Immature natural killer cell (primary cell): ENCODE measurements at regions not wholly inside any gene's neighbourhood (a gene's known extent, or its start where the extent isn't known, plus 50 kb on each side); places are given as distances from the start of the nearest gene placed in this dataset.
"Not testable (repeated sequence)": the region's sequence is repeated elsewhere in the genome, so short reads cannot be mapped to it uniquely, and the experiment has no call there.

Source experiments
- DNase-seq, 3 donors: peaks; one replicate each; pipeline ENCODE4 v3.0.0; 2022; ENCODE audit warnings: mixed read lengths in 1 of 3
- H3K27ac Mint-ChIP-seq, 6 donors: one replicate each; pipeline ENCODE4 v1.8.0; 2020; ENCODE audit warnings: mixed read lengths in 6 of 6, mild to moderate bottlenecking in 5 of 6, inconsistent platforms in 4 of 6, moderate library complexity in 3 of 6
- H3K27me3 Mint-ChIP-seq, 3 donors: one replicate each; pipeline ENCODE4 v1.8.0; 2020 to 2021; ENCODE audit warnings: low read depth in 3 of 3, mild to moderate bottlenecking in 3 of 3, mixed read lengths in 3 of 3, moderate library complexity in 3 of 3, inconsistent platforms in 1 of 3
- H3K36me3 Mint-ChIP-seq, 3 donors: one replicate each; pipeline ENCODE4 v1.8.0; 2020; ENCODE audit warnings: mixed read lengths in 3 of 3, inconsistent platforms in 2 of 3, mild to moderate bottlenecking in 2 of 3
- H3K4me1 Mint-ChIP-seq, 2 donors: one replicate each; pipeline ENCODE4 v1.8.0; 2020; ENCODE audit warnings: inconsistent platforms in 2 of 2, mild to moderate bottlenecking in 2 of 2, mixed read lengths in 2 of 2, moderate library complexity in 1 of 2
- H3K4me3 Mint-ChIP-seq, 5 donors: one replicate each; pipeline ENCODE4 v1.8.0; 2020; ENCODE audit warnings: mild to moderate bottlenecking in 5 of 5, mixed read lengths in 5 of 5, inconsistent platforms in 3 of 5, moderate library complexity in 3 of 5
- H3K9me3 Mint-ChIP-seq, 6 donors: one replicate each; pipeline ENCODE4 v1.8.0; 2020; ENCODE audit warnings: mild to moderate bottlenecking in 6 of 6, mixed read lengths in 6 of 6, inconsistent platforms in 4 of 6, moderate library complexity in 3 of 6

DNA sequence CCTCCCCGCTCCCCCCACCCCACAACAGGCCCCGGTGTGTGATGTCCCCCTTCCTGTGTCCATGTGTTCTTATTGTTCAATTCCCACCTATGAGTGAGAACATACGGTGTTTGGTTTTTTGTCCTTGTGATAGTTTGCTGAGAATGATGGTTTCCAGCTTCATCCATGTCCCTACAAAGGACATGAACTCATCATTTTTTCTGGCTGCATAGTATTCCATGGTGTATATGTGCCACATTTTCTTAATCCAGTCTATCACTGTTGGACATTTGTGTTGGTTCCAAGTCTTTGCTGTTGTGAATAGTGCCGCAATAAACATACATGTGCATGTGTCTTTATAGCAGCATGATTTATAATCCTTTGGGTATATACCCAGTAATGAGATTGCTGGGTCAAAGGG, 104.3 kb downstream of the MTPN start:
- not testable (repeated sequence) for H3K27ac Mint-ChIP-seq, H3K27me3 Mint-ChIP-seq, H3K4me3 Mint-ChIP-seq, H3K4me1 Mint-ChIP-seq, DNase-seq, H3K9me3 Mint-ChIP-seq
- H3K36me3 Mint-ChIP-seq: peaks cover 0 to 16% (median 0%) of the 10 kb centered on the region in 3 donors

DNA sequence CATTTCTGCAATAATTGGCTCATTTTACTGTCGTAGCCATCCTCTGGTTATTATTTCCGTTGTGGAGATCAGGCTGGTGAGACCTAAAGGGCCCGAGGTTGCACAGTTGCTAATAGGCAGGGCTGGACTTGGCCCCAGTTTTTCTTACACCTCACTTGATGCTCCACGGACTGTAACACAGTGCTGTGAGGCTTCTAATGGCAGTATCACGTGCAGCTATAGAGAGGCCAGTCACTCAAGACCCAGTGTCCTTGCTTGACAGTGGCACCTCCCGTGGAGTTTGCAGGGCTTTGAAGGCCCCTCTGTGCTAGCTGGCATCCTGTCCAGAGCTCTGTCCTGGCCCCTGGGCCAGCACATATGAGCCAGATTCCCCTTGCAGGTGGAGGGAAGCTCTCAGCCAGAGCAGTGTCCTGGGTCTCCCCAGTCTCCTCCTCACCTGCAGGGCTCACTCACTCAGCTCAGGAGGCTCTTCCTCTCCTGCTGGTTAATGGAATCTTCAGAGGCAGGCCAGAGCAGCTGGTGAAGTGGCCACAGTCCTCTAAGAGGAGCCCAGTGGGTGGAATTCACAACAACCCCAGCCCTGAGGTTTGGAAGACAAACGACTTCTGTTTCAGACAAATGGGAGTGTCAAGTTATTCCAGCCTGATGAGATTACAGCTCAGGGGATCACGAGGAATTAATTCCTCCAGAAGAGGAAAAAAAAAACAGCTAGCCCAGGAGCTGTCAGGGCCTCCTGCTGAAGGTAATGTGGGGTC, 114.2 kb upstream of the FAM180A start:
- no peak for DNase-seq
- H3K9me3 Mint-ChIP-seq: peaks cover 0 to 5% (median 0%) of the 10 kb centered on the region in 6 donors
- H3K36me3 Mint-ChIP-seq: peaks cover 0 to 4% (median 3%) of the 10 kb centered on the region in 3 donors
- H3K27ac Mint-ChIP-seq: no peak overlapping the region
- no peak overlapping the region for H3K4me3 Mint-ChIP-seq
- peaks cover 0 to 6% of the 10 kb centered on the region in 2 donors for H3K4me1 Mint-ChIP-seq
- H3K27me3 Mint-ChIP-seq: peaks cover 0 to 3% (median 3%) of the 10 kb centered on the region in 3 donors

DNA sequence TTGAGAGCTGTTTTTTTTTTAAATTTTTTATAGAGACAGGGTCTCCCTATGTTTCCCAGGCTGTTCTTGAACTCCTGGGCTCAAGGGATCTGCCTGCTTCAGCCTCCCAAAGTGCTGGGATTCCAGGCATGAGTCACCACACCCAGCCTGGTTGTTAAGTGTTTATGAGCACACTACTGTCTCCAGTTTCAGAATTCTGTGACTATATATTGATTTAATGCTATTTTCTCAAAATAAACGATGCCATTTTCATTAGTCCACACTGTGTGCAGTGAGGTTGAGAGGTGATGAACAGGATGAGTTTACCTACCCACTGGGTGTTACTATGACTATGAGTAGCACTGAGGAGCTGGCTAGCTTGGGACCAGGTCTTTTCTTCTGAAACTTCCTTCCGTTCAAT, 110.9 kb upstream of the FAM180A start:
- H3K36me3 Mint-ChIP-seq: peaks cover 0 to 4% (median 3%) of the 10 kb centered on the region in 3 donors
- H3K27me3 Mint-ChIP-seq: peaks cover 0 to 3% (median 0%) of the 10 kb centered on the region in 3 donors
- H3K4me1 Mint-ChIP-seq: peaks cover 7 to 13% of the 10 kb centered on the region in 2 donors
- H3K4me3 Mint-ChIP-seq: no peak overlapping the region
- H3K27ac Mint-ChIP-seq: no peak overlapping the region
- no peak for DNase-seq
- peaks cover 0 to 5% (median 0%) of the 10 kb centered on the region in 6 donors for H3K9me3 Mint-ChIP-seq

DNA sequence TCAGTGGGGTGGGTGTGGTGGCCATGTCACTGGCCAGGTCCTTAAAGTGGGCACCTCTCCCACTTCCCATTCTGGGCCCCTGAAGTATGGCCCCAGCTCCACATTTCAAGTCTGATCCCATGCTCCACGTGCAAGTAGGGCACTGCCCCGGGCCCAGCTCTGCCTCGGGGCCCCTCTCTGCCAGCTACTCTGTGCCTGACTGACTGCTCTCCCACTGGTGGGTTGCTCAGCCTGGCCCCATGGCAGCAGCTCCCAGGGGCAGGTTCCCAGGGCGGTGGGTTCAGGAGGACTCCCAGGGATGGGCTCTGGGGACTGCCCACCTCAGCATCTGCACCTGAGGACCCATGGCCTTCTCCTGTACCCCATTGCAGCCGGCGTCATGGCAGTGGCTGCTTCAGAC, 110.2 kb upstream of the FAM180A start:
- no peak overlapping the region for H3K4me3 Mint-ChIP-seq
- peaks cover 7 to 13% of the 10 kb centered on the region in 2 donors for H3K4me1 Mint-ChIP-seq
- H3K27ac Mint-ChIP-seq: no peak overlapping the region
- peaks cover 0 to 4% (median 3%) of the 10 kb centered on the region in 3 donors for H3K36me3 Mint-ChIP-seq
- DNase-seq: no peak
- H3K27me3 Mint-ChIP-seq: peaks cover 0 to 3% (median 0%) of the 10 kb centered on the region in 3 donors
- peaks cover 0 to 5% (median 0%) of the 10 kb centered on the region in 6 donors for H3K9me3 Mint-ChIP-seq

DNA sequence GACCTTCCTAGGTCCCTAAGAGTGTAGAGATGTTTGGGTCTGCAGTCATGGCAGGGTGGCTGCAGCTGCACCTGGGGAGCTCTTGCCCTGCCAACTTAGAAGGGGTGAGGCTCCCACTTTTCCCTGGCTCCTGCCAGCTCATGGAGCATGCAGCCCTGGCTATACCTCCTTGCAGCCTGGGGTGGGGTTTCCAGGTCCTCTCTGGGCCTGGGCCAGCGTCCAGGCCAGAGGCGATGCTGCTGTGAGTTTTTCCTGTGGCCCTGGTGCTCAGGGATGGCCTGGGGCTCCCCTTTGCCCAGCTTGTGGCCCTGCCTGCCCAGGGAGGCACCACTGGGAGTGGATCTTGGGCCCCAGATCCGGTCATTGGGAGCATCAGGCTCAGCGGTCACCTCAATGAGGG, 109.8 kb upstream of the FAM180A start:
- Mint-ChIP-seq H3K27me3 (peaks cover 0 to 3% (median 0%) of the 10 kb centered on the region in 3 donors), H3K4me1 (peaks cover 7 to 13% of the 10 kb centered on the region in 2 donors), H3K36me3 (peaks cover 0 to 4% (median 3%) of the 10 kb centered on the region in 3 donors), H3K27ac (no peak overlapping the region), H3K9me3 (peaks cover 0 to 5% (median 0%) of the 10 kb centered on the region in 6 donors), H3K4me3 (no peak overlapping the region)
- no peak for DNase-seq

DNA sequence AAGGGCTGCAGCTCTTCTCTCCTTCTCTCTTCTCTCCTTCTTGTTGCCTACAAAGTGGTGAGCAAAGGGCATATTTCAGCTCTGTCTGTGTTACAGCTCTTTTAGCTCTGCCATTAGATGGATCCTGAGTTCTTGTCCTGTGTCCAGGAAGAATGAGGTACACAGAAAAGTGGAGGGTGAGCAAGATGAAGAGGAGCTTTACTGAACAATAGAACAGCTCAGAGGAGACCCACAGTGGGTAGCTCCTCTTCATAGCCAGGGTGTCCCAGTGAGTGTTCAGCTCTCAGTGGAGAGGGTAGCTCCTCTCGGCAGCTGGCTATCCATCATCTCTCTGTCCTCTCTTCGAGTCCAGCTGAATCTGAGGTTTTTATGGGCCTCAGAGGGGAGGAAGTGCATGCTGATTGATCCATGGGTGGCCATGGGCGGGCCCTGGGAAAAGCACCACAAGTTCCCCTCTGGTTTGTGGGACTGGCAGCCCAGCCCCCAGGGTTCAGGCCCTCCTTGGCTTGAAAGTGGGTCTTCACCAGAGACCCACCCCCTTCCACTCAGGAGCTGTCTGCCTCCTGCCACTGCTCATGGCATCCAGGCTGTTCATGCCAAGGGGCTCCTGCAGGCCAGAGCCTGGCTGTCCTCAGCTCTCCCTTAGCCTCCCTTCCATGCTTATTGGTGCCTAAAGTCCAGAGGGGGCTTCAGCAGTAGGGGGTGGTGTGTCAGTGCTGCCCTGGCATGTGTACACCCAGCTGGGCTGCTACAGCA, 109.1 kb upstream of the FAM180A start:
- Mint-ChIP-seq H3K27me3 (peaks cover 0 to 3% (median 0%) of the 10 kb centered on the region in 3 donors), H3K27ac (no peak overlapping the region), H3K4me1 (peaks cover 7 to 13% of the 10 kb centered on the region in 2 donors)

DNA sequence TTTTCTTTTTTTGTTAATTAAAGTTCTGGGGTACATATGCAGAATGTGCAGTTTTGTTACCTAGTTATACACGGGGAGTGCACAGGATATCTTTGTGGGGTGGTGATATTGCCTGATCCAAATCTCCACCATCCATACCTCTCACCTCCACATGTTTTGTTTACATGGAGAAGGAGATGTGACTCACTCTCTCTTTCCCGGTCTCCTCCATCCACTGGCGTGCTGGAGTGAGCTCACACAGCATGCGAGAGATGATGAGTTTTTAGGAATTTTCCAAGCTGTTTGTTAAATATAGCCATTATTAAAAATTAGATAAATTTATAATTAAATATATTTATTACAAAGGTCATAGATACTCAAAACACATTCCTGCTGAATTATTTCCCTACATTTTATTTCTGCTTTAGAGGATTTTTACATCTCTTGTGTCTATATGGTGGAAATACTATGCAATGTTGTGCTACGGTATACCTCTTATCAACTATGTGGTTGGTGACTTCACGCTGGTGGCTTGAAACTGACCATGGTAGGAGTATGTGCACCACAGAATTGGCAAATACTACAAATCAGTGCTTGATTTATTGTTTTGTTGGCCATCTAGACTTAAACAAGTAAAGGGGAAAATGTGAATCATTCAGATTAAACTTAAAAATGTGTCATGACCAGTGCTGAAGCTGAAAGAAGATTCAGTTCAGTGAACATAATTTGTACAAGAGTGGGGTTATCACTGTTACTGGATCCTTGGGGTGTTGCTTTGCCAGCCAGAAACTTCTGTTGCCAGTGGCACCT, 107.9 kb upstream of the FAM180A start:
- H3K27ac Mint-ChIP-seq: no peak overlapping the region
- H3K4me3 Mint-ChIP-seq: no peak overlapping the region
- peaks cover 7% of the 10 kb centered on the region in 2 donors for H3K4me1 Mint-ChIP-seq
- H3K9me3 Mint-ChIP-seq: peaks cover 0 to 5% (median 0%) of the 10 kb centered on the region in 6 donors
- DNase-seq: no peak
- peaks cover 0 to 4% (median 3%) of the 10 kb centered on the region in 3 donors for H3K36me3 Mint-ChIP-seq
- peaks cover 0 to 5% (median 0%) of the 10 kb centered on the region in 3 donors for H3K27me3 Mint-ChIP-seq

More for the DNA sequence above, 109.1 kb upstream of the FAM180A start:
- peaks cover 0 to 4% (median 3%) of the 10 kb centered on the region in 3 donors for H3K36me3 Mint-ChIP-seq
- peaks cover 0 to 5% (median 0%) of the 10 kb centered on the region in 6 donors for H3K9me3 Mint-ChIP-seq
- no peak overlapping the region for H3K4me3 Mint-ChIP-seq
- DNase-seq: no peak

DNA sequence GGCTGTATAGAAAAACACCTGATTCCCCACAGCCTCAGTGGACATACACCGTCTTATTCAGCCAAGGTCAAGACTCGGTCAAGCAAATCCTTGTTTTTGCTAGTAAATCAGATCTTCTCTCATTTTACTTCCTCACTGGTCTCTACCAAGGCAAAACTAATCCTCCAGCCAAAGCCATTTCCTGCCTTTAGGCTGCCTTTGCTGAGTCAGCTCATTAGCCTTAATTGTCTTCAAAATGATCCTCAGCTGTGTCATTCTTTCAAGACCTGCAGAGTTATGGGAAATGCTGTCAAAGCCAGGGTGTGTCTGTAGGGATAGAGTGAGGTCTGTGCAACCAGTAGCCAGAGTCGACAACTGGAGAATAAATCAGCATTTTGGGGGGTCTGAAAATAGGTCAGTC, 107.2 kb upstream of the FAM180A start:
- no peak overlapping the region for H3K27ac Mint-ChIP-seq
- H3K4me1 Mint-ChIP-seq: peaks cover 7% of the 10 kb centered on the region in 2 donors
- peaks cover 0 to 3% (median 0%) of the 10 kb centered on the region in 6 donors for H3K9me3 Mint-ChIP-seq
- DNase-seq: no peak
- peaks cover 0 to 3% (median 2%) of the 10 kb centered on the region in 3 donors for H3K36me3 Mint-ChIP-seq
- H3K27me3 Mint-ChIP-seq: peaks cover 0 to 5% (median 0%) of the 10 kb centered on the region in 3 donors
- no peak overlapping the region for H3K4me3 Mint-ChIP-seq

DNA sequence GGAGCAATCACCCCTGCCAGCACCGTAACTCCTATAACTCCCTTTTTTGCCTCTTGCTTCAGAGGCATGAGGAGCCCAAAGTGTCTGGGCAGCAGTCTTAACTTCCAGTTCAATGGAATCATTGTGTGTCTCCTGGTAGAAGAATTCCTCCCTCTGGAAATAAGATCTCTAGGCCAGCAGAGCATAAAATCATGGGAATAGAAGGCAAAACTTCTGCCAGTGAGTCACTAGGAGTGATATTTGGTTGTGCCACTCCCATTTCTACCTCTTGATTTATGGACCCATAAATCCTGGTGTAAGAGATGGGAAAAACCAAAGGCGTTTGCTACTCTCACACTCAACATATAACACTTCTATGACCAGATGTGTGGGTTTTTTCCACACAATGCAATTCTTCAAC, 104.9 kb upstream of the FAM180A start:
- no peak overlapping the region for H3K27ac Mint-ChIP-seq
- peaks cover 7% of the 10 kb centered on the region in 2 donors for H3K4me1 Mint-ChIP-seq
- H3K36me3 Mint-ChIP-seq: no peaks in the 10 kb centered on the region
- peaks cover 0 to 5% (median 0%) of the 10 kb centered on the region in 3 donors for H3K27me3 Mint-ChIP-seq
- H3K4me3 Mint-ChIP-seq: no peak overlapping the region
- no peak for DNase-seq
- peaks cover 0 to 4% (median 0%) of the 10 kb centered on the region in 6 donors for H3K9me3 Mint-ChIP-seq

DNA sequence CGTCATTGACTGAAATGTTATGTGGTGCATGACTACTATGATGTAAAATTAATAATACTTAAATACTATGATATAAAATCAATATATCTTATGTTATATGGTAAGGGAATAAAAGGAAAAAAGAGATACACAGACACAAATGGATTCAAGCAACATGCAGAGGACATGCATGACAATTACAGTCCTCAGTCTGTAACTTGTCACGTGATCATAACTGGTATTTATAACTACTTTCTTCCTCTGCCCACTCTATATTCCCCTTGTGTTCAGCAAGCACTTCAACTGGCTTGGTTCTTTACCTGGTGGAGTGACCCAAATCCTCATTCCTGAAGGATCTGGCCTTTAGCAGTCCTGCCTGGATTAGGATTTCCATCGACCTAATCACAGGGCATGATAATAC, 104.4 kb upstream of the FAM180A start:
- Mint-ChIP-seq H3K27me3 (peaks cover 0 to 5% (median 0%) of the 10 kb centered on the region in 3 donors), H3K36me3 (no peaks in the 10 kb centered on the region), H3K9me3 (peaks cover 0 to 4% (median 0%) of the 10 kb centered on the region in 6 donors), H3K27ac (no peak overlapping the region), H3K4me1 (peaks cover 7% of the 10 kb centered on the region in 2 donors), H3K4me3 (no peak overlapping the region)
- no peak for DNase-seq

DNA sequence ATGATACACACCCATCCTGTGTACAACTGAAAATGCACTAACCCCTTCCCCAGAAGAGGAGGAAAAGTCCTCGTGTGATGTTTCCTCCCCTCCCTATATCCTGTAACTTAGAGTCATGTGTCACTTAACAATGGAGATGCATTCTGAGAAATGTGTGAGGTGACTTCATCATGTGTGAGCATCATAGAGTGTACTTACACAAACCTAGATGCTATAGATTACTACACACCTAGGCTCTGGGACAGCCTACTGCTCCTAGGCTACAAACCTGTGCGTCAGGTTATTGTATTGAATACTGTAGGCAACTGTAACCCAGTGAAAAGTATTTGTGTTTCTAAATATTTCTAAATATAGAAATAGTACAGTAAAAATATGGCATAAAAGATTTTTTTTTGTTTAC, 98.6 kb upstream of the FAM180A start:
- Mint-ChIP-seq H3K4me3 (no peak overlapping the region), H3K27ac (no peak overlapping the region), H3K27me3 (peaks cover 2 to 7% (median 4%) of the 10 kb centered on the region in 3 donors), H3K9me3 (peaks cover 0 to 4% (median 0%) of the 10 kb centered on the region in 6 donors), H3K4me1 (peaks cover 9% of the 10 kb centered on the region in 2 donors), H3K36me3 (no peaks in the 10 kb centered on the region)
- DNase-seq: no peak

DNA sequence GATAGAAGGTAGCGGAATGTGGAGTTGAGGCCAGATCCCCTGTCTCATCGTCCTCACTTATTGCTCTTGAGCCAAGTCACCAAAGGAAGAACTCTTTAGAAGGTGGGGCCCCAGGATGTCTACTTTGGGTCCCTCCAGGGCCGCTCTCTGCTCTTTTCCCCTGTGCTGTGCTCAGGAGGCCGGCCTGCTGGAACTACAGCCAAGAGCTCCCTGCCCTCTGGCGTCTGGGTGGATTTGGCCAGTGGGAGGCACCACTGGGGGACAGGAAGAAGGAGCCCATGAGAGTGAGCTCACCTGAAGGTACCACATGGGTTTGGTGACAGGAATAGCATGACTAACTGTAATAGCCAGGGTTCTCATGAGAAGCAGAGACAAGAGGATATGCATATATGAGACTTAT, 97.7 kb upstream of the FAM180A start:
- Mint-ChIP-seq H3K4me3 (no peak overlapping the region), H3K27ac (peak overlapping the region in 1 of 6 donors; percentile 50), H3K4me1 (peaks cover 15 to 16% of the 10 kb centered on the region in 2 donors), H3K9me3 (peaks cover 0 to 4% (median 0%) of the 10 kb centered on the region in 6 donors), H3K36me3 (no peaks in the 10 kb centered on the region), H3K27me3 (peaks cover 0 to 7% (median 2%) of the 10 kb centered on the region in 3 donors)
- no peak for DNase-seq

DNA sequence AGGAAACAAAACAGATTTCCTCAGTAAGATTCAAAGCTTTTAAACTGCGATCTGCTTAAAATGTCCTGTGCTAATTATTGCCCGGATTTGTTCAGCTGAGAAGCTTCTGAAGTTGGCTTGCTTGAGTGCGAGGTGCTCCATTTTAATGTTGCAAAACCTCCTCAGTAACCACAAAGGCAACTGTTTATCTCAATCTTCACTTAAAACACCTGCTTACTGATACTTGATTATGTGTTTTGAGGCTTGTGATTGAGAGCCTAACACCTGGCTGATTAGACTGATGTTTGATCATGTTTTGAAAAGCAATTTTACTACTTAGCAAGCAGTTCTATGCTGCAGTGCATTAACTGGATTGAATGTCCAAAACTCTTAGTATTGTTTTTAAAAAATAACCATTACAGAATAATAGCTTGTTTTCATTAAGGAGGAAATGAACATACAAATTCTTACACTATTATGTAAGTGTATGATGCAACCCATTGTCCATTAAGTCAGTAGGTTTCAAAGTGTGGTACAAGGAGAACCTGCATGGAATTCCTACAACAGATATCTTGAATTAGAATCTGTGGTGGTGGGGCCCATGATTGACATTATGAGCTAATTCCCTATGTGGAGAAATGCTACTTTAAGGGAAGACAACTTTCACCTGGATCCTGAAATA, 96.9 kb upstream of the FAM180A start:
- peaks cover 15 to 16% of the 10 kb centered on the region in 2 donors for H3K4me1 Mint-ChIP-seq
- H3K27me3 Mint-ChIP-seq: peaks cover 0 to 9% (median 2%) of the 10 kb centered on the region in 3 donors
- no peak overlapping the region for H3K27ac Mint-ChIP-seq
- no peak for DNase-seq
- H3K4me3 Mint-ChIP-seq: no peak overlapping the region
- no peaks in the 10 kb centered on the region for H3K36me3 Mint-ChIP-seq
- peaks cover 0 to 4% (median 0%) of the 10 kb centered on the region in 6 donors for H3K9me3 Mint-ChIP-seq
